SU-DHL-6 (cell line): ENCODE measurements at regions not wholly inside any gene's neighbourhood (a gene's known extent, or its start where the extent isn't known, plus 50 kb on each side); places are given as distances from the start of the nearest gene placed in this dataset.

Source experiments
- CTCF ChIP-seq: fragments of 200-600 bp; sonication (generic); IDR thresholded peaks from one replicate; pipeline ENCODE4 v1.5.1; 2017; ENCODE audit warnings: antibody characterized with exemption, mild to moderate bottlenecking, low read length, moderate library complexity; ENCODE audit not compliant: insufficient read depth, poor library complexity, severe bottlenecking
- EZH2phosphoT487 ChIP-seq: fragments of 200-600 bp; sonication (generic), shearing (Covaris generic); conservative IDR thresholded peaks from 2 replicates; pipeline ENCODE4 v1.6.1; 2018; ENCODE audit warnings: mild to moderate bottlenecking, antibody characterized with exemption, low read length, moderate library complexity, mixed read lengths

- TF ChIP-seq CTCF (no peak), EZH2phosphoT487 (no peak)
Observed at GRCh38 chr6:145306489-145306888, 428.8 kb downstream of the EPM2A start.
